ENCODE measurements at regions not wholly inside any gene's neighbourhood (a gene's known extent, or its start where the extent isn't known, plus 50 kb on each side); places are given as distances from the start of the nearest gene placed in this dataset.

DNA sequence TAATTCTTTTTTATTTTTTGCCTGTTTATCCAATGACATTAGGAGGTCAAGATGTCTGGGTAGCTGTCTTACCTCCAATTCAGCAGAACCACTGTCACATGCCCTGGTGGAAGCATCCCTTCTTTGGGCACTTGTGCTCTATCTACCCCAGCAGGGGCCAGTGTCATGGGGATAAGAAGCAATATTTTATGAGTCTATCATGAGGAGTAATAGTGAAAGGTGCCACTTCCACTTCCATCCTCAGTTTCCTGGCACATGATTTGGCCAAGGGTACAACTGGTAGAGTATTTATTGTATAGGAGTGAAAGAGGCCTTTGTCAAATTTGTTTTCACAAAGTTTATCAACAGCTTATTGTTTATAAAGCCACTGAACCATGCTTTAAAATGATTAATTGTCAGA, 112.5 kb downstream of the CCDC71L start:
- TF ChIP-seq, protein P1, sequence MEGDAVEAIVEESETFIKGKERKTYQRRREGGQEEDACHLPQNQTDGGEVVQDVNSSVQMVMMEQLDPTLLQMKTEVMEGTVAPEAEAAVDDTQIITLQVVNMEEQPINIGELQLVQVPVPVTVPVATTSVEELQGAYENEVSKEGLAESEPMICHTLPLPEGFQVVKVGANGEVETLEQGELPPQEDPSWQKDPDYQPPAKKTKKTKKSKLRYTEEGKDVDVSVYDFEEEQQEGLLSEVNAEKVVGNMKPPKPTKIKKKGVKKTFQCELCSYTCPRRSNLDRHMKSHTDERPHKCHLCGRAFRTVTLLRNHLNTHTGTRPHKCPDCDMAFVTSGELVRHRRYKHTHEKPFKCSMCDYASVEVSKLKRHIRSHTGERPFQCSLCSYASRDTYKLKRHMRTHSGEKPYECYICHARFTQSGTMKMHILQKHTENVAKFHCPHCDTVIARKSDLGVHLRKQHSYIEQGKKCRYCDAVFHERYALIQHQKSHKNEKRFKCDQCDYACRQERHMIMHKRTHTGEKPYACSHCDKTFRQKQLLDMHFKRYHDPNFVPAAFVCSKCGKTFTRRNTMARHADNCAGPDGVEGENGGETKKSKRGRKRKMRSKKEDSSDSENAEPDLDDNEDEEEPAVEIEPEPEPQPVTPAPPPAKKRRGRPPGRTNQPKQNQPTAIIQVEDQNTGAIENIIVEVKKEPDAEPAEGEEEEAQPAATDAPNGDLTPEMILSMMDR (IDR thresholded peaks at IDR 0.05 in 8 of 11, conservative IDR thresholded peaks at IDR 0.05 in 3 of 11) = no peak
- no peak for TF ChIP-seq POLR2A (IDR thresholded peaks at IDR 0.05)

Measured in spleen (tissue), 7 donors.